Osteoblast (primary cell): ENCODE measurements at regions not wholly inside any gene's neighbourhood (a gene's known extent, or its start where the extent isn't known, plus 50 kb on each side); places are given as distances from the start of the nearest gene placed in this dataset.
"Not testable (repeated sequence)": the region's sequence is repeated elsewhere in the genome, so short reads cannot be mapped to it uniquely, and the experiment has no call there.

Source experiments
- DNase-seq: peaks from one replicate; pipeline ENCODE4 v3.0.0; 2011; ENCODE audit warnings: low spot score, mixed read lengths; ENCODE audit not compliant: insufficient read length; ENCODE audit errors: missing footprints
- H2AFZ ChIP-seq: 2 replicates; pipeline ENCODE4 v1.6.0; 2011; ENCODE audit warnings: mild to moderate bottlenecking, low read length
- H3K27ac ChIP-seq: 2 replicates; pipeline ENCODE4 v1.5.1; 2011; ENCODE audit warnings: mild to moderate bottlenecking, low read depth, low read length, moderate library complexity
- H3K27me3 ChIP-seq: 2 replicates; pipeline ENCODE4 v1.6.0; 2012; ENCODE audit warnings: mild to moderate bottlenecking, control low read depth, inconsistent platforms, low read length, moderate library complexity; ENCODE audit not compliant: insufficient read depth
- H3K36me3 ChIP-seq: 2 replicates; pipeline ENCODE4 v1.5.1; 2011; ENCODE audit warnings: mild to moderate bottlenecking, low read length, control low read depth, moderate library complexity; ENCODE audit not compliant: insufficient read depth
- H3K4me1 ChIP-seq: 2 replicates; pipeline ENCODE4 v1.5.1; 2011; ENCODE audit warnings: mild to moderate bottlenecking, low read length, control low read depth, moderate library complexity; ENCODE audit not compliant: insufficient read depth
- H3K4me2 ChIP-seq: 2 replicates; pipeline ENCODE4 v1.6.0; 2011; ENCODE audit warnings: mild to moderate bottlenecking, low read length; ENCODE audit not compliant: insufficient read depth
- H3K4me3 ChIP-seq: fragments of 200-600 bp; sonication (generic); 3 replicates; pipeline ENCODE4 v1.5.1; 2012; ENCODE audit warnings: mild to moderate bottlenecking, low read length, inconsistent platforms; ENCODE audit not compliant: insufficient read depth
- H3K79me2 ChIP-seq: 2 replicates; pipeline ENCODE4 v1.6.0; 2012; ENCODE audit warnings: mild to moderate bottlenecking, low read length, control low read depth, inconsistent platforms; ENCODE audit not compliant: insufficient read depth
- H3K9me3 ChIP-seq: 2 replicates; pipeline ENCODE4 v1.5.1; 2011; ENCODE audit warnings: low read depth, low read length, control low read depth
- H4K20me1 ChIP-seq: 2 replicates; pipeline ENCODE4 v1.6.0; 2012; ENCODE audit warnings: mild to moderate bottlenecking, low read length, control low read depth; ENCODE audit not compliant: insufficient read depth
- TF ChIP-seq, protein P1 (sequence below): IDR thresholded peaks from 2 replicates; pipeline ENCODE4 v1.5.1; 2011; ENCODE audit warnings: mild to moderate bottlenecking, low read depth, low read length, moderate library complexity; ENCODE audit errors: extremely low read depth

DNA sequence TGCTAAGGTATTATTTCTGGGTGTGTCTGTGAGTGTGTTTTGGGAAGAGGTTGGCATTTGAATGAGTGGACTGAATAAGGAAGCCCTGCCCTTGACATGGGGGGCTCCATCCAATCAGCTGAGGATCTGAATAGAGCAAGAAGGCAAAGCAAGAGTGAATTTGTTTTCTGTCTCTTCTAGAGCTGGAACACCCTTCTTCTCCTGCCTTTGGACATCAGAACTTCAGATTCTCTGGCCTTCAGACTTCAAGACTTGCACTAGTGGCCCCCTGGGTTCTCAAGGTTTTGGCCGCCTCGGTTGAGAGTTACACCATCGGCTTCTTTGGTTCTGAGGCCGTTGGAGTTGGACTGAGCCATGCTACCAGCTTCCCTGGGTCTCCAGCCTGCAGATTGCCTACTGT lies 448.6 kb downstream of the SHISA9 start:
- Histone ChIP-seq H3K4me3 (no peak overlapping the region), H2AFZ (no peak overlapping the region), H3K9me3 (no peaks in the 10 kb centered on the region), H3K4me2 (no peak overlapping the region), H4K20me1 (no peaks in the 10 kb centered on the region), H3K36me3 (no peaks in the 10 kb centered on the region), H3K27ac (no peak overlapping the region), H3K79me2 (no peaks in the 10 kb centered on the region), H3K27me3 (no peaks in the 10 kb centered on the region), H3K4me1 (no peaks in the 10 kb centered on the region)
- TF ChIP-seq, protein P1, sequence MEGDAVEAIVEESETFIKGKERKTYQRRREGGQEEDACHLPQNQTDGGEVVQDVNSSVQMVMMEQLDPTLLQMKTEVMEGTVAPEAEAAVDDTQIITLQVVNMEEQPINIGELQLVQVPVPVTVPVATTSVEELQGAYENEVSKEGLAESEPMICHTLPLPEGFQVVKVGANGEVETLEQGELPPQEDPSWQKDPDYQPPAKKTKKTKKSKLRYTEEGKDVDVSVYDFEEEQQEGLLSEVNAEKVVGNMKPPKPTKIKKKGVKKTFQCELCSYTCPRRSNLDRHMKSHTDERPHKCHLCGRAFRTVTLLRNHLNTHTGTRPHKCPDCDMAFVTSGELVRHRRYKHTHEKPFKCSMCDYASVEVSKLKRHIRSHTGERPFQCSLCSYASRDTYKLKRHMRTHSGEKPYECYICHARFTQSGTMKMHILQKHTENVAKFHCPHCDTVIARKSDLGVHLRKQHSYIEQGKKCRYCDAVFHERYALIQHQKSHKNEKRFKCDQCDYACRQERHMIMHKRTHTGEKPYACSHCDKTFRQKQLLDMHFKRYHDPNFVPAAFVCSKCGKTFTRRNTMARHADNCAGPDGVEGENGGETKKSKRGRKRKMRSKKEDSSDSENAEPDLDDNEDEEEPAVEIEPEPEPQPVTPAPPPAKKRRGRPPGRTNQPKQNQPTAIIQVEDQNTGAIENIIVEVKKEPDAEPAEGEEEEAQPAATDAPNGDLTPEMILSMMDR: no peak
- no peak for DNase-seq

DNA sequence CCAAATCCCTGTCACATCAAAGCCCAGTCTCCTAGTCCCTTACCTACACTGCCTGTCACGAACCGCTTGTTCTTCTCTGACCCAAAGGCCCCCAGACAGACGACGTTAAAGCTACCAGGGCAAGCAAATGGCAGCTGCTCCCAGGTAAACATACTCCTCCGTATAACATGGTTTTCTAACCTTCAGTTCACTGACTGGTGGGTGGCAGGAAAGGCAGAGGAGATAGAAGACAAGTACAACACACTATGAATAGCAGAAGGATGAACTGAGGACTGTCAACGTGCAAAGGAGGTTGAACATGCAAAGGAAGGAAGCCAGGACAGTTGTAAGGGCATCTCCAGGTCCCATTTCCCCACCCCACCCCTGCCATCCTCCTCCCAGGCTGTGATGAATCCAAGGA lies 449.8 kb downstream of the SHISA9 start:
- no peaks in the 10 kb centered on the region for H3K79me2 ChIP-seq
- no peak overlapping the region for H3K27ac ChIP-seq
- H3K27me3 ChIP-seq: no peaks in the 10 kb centered on the region
- TF ChIP-seq, protein P1: no peak
- no peaks in the 10 kb centered on the region for H3K9me3 ChIP-seq
- no peak overlapping the region for H3K4me2 ChIP-seq
- no peak for DNase-seq
- no peak overlapping the region for H3K4me3 ChIP-seq
- no peak overlapping the region for H2AFZ ChIP-seq
- no peaks in the 10 kb centered on the region for H3K4me1 ChIP-seq
- no peaks in the 10 kb centered on the region for H3K36me3 ChIP-seq
- H4K20me1 ChIP-seq: no peaks in the 10 kb centered on the region

DNA sequence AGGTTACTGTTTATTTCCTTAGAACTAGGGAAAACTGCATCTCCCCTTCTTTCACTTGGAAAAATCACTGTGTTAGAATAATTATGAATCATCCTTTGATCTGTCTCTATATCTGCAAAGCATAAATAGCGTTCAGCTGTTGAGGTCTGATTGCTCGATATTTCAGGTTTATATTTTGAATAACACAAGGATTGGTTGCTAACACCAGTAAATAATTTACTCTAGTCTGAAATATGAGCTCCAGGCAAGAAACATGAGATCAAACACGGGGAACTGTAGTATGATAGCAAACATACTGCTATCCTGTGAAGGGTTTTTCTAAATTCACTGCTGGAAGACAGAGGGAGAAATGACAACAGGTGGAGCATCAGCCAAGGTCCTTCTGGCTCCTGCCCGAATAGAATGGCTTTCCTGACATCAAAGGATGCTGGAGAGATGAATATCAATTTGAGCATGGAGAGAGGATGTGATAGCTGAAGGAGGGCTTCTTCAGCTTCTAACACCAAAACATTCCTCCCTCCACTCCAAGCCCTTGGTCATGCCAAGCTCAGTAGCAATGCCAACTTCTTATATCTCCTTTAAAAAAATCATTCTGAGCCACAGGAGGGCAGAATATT lies 450.3 kb downstream of the SHISA9 start:
- DNase-seq: no peak
- TF ChIP-seq, protein P1: no peak
- no peaks in the 10 kb centered on the region for H3K79me2 ChIP-seq
- H3K27me3 ChIP-seq: no peaks in the 10 kb centered on the region
- H3K9me3 ChIP-seq: no peaks in the 10 kb centered on the region
- H4K20me1 ChIP-seq: no peaks in the 10 kb centered on the region
- H3K36me3 ChIP-seq: no peaks in the 10 kb centered on the region
- no peak overlapping the region for H3K27ac ChIP-seq
- no peak overlapping the region for H3K4me2 ChIP-seq
- no peak overlapping the region for H3K4me3 ChIP-seq
- H2AFZ ChIP-seq: no peak overlapping the region
- no peaks in the 10 kb centered on the region for H3K4me1 ChIP-seq

DNA sequence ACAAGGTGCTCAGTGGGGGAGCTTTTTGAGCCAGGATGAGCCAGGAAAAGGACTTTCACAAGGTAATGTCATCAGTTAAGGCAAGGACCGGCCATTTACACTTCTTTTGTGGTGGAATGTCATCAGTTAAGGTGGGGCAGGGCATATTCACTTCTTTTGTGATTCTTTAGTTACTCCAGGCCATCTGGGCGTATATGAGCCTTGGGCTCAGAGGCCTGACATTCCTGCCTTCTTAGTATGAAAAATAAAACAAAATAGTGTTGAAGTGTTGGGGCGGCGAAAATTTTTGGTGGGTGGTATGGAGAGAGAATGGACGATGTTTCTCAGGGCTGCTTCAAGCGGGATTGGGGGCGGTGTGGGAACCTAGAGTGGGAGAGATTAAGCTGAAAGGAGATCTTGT lies 451.4 kb downstream of the SHISA9 start:
- H3K4me1 ChIP-seq, H3K36me3 ChIP-seq, H3K27me3 ChIP-seq, H3K4me2 ChIP-seq, H3K9me3 ChIP-seq, H4K20me1 ChIP-seq, H3K27ac ChIP-seq, H3K79me2 ChIP-seq, DNase-seq, H3K4me3 ChIP-seq, H2AFZ ChIP-seq: not testable (repeated sequence)

DNA sequence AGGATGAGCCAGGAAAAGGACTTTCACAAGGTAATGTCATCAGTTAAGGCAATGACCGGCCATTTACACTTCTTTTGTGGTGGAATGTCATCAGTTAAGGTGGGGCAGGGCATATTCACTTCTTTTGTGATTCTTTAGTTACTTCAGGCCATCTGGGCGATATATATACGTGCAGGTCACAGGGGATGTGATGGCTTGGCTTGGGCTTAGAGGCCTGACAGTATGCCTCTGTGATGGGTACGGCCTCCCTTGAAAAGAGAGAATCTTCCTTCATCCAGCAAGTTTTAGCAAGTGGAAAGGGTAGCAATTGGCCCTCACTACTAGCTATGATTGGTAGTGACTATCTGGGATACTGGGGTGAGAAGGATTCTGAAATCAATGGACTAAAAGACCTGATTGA lies 456.4 kb downstream of the SHISA9 start:
- DNase-seq: peak; percentile 43
- not testable (repeated sequence) for H4K20me1 ChIP-seq, H2AFZ ChIP-seq, H3K4me2 ChIP-seq, H3K79me2 ChIP-seq, H3K4me1 ChIP-seq, H3K27me3 ChIP-seq, H3K36me3 ChIP-seq, H3K9me3 ChIP-seq, H3K27ac ChIP-seq, H3K4me3 ChIP-seq
